Stimulated activated CD8-positive, alpha-beta memory T cell treated with anti-CD3 and anti-CD28 coated beads, Interleukin-4, amount 100 ng/mL, for 4 hours (primary cell): ENCODE measurements at regions not wholly inside any gene's neighbourhood (a gene's known extent, or its start where the extent isn't known, plus 50 kb on each side); places are given as distances from the start of the nearest gene placed in this dataset.

Experiments used
- DNase-seq, 2 donors: peaks; one replicate each; pipeline ENCODE4 v3.0.0-alpha.2; 2020; ENCODE audit warnings: low read depth in 2 of 2, low spot score in 1 of 2

DNA sequence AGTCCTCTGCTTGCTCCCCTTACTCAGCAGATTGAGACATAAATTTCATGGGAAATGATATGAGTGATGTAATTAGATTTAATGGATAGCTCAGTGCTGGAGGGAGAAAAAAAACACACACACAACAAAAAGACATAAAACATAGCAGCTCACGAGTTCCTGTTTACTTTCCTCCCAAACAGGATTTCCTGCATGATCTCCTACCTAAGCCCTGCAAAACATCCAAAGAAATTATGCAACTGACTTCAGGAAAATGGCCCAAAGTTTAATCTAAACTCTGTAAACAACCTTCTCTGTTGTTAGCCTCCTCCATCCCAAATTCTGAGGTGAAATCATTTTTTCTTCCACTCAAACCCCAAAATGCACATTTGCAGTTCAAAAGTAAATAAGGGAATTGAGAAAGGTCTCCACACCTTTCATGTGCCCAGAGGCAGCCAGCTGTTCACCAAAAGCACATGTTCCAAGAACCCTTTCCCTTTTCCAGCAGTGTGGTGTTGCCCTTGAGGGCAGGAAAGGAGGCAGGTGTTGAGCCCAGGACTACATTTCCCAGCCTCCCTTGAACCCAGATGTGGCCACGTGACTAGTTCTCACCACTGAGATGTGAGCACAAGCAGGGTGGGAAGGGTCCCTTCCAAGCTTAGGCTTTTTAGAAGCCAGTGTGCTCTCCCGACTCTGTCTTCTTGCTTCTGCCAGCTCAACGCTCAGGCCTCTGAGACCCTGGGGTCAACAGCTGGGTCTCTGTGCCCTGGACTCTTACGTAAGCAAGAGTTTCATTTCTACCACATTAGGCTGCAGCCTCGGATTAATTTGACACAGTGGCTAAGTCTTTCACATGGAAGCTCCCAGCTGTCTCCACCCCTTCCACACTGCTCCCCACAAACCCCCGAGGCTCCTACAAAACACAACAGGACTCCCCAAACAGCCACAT is 301.2 kb downstream of the CTTN start:
- DNase-seq, result no peak

DNA sequence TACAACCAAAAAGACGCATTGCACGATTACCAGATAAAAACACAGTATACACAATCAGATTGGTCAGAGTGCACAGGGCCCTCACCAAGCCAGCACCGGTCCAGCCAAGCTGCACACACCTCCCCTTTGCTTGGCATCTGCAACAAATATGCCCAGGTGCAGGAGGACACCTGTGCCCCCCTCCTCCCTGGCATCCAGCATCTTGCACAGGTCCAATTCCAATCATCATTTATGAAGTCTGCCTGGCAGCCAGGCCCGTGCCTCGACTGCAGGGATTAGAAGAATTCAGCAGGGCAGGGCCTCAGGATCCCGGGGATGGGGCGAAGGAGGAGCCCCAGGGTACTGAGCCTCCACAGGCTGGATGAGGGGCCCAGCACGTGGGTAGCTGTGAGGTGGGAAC is 302.1 kb downstream of the CTTN start:
- no peak for DNase-seq

DNA sequence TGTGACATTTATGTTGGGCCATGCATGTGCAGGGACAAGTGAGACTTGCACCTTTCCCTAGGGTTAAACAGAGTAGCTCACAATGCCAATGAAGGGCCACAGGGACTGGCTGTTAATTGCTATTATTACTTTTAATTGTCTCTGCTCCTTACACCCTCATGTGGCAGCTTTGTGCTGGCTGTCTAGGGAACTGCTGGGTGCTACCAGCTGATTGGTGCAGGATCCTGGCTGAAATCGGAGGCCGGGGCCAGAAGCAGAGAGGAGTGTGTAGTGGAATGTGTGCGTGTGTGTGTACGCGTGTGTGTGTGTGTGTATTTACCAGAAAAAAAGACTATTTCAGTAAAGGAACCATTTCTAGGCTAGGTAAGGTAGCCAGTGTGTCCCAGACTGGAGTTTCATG is 302.5 kb downstream of the CTTN start:
- DNase-seq, result no peak

DNA sequence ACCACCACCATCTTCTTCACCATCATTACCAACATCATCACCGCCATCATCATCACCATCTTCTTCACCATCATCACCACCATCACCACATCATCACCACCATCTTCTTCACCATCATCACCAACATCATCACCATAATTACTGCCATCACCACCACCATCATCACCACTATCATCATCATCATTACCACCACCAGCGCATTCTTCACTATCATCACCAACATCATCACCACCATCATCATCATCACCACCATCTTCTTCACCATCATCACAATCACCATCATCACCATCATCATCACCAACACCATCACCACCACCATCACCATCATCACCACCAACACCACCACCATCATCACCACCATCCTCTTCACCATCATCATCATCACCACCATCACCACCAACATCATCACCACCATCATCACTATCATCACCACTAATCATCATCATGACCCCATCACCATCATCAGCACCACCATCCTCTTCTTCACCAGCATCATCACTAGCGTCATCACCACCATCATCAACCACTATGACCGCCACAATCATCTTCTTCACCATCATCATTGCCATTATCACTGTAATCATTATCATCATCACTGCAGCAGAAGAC is 303.8 kb downstream of the CTTN start:
- DNase-seq, result no peak

DNA sequence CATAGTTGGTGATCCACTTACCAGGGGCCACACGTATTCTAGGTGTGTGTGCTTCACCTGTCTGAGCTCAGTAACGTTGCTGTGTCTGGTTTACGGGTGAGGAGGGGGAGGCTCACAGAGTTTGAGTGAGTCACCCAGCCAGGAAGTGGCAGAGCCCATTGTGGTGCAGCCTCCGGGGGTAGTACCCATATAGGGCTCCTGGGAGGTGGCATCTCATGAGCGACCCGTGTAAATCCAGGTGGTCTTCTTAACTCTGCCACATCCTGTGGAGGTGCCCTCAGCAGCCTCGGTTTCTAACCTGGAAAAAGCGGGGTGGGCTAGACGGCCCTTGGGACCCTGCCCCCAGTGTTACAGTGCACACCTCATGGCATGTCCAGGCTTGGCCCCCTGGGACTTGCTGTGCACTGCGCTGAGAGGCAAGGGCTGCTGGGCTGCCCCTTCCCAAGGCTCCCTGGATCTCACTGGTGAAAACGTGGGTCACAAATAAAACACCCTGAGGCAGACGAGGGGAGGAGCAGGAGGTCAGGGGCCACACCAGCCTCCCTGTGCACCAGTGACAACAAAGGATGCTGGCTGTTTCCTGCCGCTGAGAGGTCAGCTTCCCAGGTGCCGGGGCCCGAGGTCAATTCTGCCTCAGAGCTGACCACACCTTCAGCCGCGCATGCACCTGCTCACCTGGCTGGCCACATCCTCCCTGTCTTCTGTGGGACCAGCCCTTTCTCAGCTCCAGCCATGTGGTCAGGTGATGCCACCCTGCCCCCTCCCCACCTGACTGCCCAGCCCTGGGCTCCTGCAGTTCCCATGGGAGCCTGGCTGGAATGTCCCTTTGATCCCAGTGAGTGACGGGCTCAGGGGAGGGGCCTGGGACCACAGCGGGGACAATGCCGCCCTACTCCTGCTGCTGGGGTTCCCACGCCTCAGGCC is 305.1 kb downstream of the CTTN start:
- DNase-seq, result no peak

DNA sequence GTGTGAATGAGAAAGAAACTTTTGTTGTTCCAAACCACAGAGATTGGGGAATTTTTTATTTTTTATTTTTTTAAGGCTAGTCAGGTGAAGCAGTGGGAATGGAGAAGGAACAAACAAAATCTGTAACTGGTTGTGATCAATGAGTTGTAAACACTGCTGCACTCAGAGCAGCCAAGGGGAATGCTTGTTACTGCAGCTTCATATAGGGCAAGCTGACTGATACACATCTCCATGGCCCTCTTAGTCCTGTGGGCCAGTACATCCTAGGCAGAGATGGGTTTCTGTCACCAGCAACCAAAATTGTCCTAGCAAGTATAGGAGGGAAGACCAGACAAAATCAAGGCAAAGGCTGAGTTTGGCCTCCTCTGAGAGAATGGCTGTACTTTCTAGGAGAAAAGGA is 306.8 kb downstream of the CTTN start:
- DNase-seq, result no peak

DNA sequence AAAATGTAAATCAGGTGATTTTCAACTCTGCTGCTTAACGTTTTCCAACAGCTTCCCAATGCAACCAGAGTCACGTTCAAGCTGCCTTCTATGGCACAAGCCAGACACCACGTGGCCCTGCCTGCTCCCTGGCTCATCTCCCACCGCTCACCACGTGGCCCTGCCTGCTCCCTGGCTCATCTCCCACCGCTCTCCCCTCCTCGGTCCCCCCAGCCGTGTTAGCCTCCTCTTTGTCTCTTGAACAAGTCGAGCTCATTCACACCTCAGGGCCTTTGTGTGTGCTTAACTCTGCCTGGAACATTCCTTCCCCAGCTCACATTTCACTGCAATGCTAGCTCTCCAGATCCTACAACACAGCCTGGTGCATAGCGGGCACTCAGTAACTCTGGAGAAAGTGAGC is 307.6 kb downstream of the CTTN start:
- DNase-seq, result no peak

DNA sequence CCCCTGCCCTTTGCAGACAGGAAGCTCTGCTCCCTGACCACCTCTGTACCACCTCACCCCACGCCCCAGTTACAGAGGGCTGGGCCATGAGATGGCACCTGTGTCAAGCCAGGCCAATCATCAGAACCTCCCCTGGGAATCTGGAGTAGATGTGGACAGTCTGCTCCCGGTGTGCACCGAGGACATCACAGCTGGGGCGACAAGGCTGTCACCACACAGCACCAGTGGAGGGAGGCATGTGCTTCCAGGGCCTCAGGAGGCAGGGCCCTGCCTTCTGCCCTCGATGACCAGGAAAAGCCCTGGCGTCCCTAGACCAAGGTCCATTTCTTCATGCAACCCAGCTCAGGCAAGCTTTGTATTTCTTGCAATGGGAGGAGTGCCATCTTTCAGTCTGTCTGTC is 309.5 kb downstream of the CTTN start:
- DNase-seq, result no peak

DNA sequence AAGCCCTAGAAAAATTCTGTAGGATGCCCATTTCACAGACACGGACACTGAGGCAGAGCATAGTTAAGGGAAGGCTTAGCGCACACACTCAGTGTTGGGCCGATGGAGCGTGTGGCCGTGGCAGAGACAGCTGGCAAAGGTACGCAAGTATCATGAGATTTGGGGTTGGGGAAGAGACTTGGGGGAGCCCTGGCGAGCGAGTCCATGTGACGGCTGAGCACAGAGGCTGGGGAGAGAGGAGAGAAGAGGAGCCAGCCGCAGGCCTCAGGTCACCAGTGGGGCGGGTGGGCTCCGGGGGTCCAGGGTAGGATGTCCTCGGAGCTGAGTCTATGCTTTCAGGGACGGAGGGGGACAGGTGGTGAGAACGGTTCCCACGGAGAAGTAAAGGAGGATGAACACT is 311.3 kb downstream of the CTTN start:
- no peak for DNase-seq

DNA sequence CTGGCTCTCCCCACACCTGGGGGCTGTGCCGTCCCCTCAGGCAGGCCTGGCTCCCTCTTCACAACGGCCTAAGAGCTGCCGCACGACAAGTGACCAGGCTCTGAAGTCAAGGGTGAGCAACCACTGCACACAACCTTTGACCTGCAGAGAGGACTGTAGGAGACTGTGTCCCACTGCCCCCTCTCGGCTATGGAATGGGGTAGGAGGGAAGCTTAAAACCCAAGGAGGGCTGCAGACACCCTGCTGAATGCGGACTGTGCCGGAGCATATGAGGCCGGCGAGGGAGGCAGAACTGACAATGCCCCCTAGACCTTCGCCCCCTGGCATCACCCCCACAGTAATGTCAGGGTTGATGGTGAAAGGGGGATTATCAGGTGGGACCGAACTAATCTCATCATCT is 311.9 kb downstream of the CTTN start:
- DNase-seq, result no peak

DNA sequence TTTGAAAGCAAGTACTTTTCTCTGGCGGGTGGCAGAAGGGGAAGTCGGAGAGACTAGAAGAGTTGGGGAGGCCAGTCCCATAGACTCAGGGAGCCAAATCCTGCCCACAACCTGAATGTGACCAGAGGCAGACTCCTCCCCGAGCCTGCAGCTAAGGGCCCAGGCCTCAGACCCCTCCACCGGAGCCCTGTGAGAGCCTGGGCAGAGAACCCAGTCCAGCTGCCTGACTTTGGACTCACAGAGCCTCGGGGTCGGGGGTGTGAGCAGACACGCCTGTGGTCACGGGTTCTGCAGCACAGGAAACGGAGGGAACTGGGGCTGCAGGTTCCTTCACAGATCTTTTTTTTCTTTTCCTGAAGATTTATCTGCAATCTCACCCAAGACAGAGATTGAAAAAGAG is 312.3 kb downstream of the CTTN start:
- DNase-seq, result no peak

DNA sequence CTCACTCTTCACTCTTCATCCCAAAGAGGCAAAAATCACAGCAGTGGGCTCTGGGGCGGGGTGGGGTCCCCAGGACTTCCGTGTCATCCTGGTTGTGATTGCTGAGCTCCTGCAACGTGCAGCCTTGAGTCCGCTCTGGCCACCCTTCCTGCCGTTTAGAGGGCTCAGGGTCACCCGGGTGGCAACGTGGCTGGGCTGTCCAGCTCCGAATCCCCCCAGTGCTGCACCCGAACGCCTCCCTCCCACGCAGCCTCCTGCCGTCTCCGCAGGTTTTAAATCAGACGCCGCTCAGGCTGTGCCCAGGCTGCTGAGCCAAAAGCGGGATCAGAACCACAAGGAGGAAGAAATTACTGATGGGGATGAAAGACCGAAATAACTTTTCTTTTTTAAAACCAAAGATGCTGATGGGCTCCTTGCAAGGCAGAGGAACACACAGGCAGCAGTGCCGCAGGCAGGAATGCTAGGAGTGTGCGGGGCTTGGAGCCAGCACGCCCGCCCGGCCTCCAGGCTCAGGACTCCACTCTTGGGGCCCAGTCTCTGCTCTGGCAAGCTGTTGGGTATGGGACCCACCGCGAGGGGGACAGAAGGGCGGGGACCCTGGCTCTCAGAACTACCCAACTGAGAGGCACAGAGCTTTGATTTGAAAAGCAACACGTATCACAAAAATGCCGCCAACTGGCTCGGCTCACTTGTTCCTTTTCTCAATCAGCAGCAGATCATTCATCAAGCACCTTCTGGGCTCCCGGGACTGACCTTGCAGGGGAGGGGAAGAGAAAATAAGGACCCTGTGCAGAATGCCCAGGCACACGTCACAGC is 313.0 kb downstream of the CTTN start:
- no peak for DNase-seq

DNA sequence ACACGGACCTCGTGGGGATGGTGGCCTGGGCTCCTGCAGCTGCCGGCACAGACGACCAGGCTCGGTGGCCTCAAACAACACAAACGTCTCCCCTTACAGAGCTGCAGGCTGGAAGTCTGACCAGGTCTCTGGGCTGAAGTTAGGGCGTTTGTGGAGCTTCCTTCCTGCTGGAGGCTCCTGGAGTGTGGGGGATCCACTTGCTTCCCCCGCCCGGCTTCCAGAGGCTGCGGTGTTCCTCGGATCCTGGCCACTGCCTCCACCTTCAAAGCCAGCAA is 313.5 kb downstream of the CTTN start:
- no peak for DNase-seq

DNA sequence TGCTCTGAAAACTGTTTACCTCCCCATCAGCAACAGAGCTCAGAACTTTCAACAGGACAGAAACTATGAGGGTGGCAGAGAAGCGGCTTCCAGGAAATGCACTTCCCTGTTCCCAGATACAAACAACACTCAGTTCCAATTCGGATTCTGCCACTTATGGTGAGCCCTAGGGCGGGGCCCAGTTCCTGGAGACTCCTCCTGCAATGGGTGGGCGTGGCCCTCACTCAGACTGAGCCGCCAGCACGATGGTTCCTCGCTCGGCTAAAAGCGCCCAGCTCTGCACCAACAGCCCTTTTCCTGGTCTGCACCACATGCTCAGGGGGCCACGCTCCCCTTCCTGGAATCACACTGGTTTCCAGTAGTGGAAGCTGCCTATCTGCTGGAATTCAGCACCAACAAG is 314.1 kb downstream of the CTTN start:
- DNase-seq, result no peak

DNA sequence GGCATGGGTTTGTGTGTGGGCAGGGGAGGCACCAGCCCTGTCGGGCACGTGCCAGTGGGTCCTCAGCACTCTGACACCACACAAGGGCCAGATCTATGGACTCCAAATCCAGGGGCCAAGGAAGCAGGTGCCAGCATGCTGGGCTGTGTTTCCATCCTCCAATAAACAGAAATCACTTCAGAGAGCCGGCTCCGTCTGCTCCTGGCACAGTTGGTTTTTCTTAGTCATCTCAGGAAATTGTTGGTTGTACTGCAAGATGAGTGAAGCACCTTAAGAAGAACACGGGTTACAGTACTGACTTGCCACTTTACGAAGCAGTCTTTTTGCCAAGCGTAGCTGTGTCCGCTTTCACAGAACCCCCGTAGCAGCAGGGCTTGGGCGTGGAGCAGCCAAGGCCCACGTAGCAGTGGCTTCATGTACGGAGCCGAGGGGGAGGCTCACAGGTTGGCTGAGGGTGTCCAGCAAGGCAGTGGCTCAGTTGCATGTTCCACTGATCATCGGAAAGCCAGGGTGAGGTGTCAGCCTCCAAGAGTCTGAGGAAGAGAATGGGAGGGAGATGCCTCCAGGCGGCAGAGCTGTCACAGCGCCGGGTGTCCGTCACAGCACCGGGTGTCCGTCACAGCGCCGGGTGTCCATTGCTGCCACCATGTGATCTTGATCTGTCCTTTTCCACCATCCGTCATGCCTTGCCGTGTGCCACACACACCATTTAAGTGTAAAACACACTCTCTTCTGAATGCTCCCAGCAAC is 314.9 kb downstream of the CTTN start:
- no peak for DNase-seq

DNA sequence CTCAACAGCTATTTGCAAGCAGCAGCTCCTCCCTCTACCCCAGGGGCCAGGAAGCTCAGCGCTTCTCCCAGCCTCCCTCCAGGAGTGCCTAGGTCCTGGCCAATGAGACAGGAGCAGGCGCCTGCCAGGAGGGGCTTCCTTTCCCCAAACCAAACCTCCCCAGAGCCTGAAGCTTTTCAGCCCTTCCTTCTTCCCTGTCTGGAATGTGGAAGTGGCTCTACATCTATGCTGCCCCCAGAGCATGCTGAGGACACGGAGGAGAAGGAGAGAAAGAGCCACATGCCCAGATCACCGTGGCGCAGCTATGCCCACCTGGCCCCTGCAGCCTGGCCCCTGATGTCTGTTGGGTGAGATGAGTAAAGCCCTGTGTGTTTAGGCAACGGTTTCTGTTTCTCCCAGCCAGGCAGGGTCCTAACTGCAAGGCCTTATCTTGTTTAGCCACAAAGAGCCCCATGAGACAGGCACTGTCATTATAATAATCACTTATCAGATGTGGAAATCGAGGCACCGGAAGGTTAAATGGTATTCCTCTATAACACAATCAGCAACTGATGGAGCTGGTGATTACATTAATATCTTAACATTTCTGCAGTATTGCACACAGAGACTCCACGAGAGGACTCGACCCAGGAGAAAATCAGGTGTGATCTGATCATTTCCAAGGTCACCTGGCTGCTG is 315.8 kb downstream of the CTTN start:
- no peak for DNase-seq

DNA sequence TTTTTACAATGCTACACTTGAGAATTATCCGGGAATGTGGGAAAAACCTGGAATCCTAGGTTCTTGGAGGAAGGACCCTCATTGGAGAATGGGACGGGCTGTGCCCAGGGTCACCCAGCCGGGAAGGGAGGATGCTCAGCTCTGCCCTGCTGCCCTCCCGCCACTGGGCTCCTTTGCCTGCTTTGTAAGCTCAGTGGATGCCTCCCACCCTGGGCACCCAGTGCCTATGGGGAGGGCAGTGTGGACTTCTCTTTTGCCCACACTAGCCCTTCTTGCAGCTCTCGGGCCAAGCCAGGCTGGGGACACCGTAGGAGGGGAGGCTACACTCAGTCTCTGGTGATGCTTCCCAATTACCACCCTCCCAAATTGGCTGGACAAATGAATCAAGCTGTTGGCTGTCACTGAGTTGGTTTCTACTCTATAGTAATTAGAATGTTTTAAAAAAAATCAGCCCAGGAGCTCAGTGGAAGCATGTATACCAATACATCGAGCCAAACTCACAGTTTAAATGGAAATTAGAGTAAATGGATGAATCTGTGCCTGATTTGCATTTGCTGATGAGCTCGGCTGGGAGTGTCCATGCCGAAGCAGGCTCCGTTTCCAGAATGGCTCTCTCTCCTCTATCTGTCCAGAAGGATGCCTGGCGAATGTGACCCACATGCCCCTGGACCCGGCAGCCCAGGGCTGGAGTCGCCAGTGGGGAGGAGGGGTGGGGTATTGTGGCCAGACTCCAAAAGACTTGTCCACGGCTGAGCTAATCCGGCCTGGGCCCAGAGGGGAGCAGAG is 317.0 kb downstream of the CTTN start:
- no peak for DNase-seq

DNA sequence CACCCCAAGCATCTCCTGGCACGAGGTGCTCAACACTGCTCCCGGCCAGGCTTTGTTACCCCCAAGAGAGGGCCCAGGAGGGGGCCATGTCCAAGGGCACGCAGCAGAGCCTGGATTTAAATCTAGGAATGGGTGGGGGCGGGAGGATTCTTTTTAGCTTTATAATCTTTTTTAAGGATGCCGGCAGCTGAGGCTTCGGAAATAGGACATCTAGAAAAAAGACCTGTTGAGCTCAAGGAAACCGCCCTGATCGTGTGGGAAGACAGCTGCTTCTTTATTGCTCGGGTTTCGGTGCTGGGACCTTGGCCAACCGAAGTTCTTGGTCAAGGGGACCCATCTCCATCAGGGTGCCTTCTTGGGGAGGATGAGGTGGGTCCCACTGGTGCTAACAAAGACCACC is 317.9 kb downstream of the CTTN start:
- no peak for DNase-seq
